GM18505 (cell line): ENCODE measurements at regions not wholly inside any gene's neighbourhood (a gene's known extent, or its start where the extent isn't known, plus 50 kb on each side); places are given as distances from the start of the nearest gene placed in this dataset.

Experiments used
- ATAC-seq: cut with Tn5 transposase; IDR thresholded peaks from one replicate; pipeline ENCODE4 v1.9.1; 2021; ENCODE audit not compliant: unreplicated experiment
- POLR2A ChIP-seq: IDR thresholded peaks from 4 replicates; pipeline ENCODE4 v1.6.1; 2011; ENCODE audit warnings: borderline replicate concordance; ENCODE audit not compliant: insufficient read depth, insufficient read length; ENCODE audit errors: extremely low read depth

DNA sequence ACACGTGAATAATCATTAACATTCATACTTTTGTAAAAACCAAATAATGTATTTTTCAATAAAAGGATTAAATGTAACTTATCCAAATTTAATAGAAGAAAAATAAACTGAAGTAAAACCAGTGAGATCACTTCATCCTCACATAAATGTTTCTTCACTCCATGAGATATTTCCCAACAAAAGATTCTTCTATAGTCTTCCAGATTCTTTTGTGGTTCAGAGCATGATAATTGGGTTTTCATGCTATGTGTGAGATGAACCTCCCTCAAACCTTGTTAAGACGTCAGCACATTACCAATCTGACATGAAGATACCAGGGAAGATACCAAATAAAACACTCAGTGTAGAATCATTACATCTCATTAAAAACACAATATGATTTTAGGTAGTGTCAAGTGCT, 62.9 kb upstream of the OXGR1 start:
- no peak for TF ChIP-seq POLR2A
- ATAC-seq, result no peak

DNA sequence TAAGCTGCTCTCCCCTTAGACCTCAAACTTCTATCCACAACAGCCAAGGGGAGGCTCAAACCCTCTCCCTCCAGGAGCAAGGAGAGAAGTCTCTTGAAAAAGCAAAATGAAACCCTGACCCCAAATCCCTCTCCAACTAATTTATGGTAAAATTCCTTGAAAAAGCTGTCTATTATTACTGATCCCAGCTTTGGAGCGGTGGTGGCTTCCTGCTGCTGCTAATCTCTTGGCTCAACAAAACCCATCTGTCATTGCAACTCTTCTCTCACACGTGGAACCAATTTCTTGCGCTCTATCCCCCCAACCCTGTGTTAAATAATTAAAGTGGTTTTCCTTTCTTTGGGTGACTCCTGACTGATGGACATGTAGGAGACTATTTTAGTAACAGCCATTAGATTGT, 64.1 kb upstream of the OXGR1 start:
- ATAC-seq, result no peak
- TF ChIP-seq POLR2A, result no peak

- no peak for ATAC-seq
- TF ChIP-seq POLR2A, result no peak
Observed at GRCh38 chr13:97058926-97059325, 64.7 kb upstream of the OXGR1 start.

DNA sequence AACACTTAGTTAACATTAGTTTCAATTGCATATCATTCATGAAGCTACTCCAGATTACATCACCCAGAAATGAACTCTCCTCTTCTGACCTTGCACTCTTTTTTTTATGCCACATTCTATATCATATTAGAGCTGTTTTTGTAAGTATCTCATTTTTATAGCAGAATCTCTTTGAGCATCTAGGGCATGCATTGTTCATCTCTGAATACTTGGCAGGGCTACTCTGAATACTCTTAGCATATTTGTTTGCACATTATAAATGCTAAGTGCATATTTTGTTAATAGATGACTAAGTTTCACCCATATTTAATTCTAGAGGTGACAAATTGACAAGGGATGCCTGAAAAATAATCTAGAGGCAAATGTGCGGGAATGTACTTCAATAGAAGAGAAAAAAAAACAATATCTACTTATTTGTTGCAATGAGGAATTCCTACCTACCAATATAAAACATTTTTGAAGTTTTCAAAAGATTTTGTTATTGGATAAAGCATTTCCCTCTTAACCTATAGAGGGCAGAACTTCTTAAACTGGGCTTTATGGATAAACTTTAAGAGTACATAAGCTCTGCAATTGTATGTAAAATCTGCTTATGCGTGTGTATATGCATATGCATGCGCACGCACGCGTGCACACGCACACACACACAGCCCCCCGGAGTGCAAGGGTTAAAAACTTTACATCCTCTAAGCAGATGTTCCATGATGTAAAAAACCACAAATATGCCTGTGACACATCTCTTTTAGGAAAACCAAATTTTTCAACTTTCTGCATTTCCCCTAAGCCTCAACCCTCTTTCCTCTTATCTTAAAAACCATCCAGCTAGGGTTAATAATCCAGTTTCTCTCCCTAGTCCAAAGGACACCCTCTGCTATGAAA, 73.0 kb upstream of the OXGR1 start:
- ATAC-seq, result no peak
- no peak for TF ChIP-seq POLR2A

- ATAC-seq, result no peak
- TF ChIP-seq POLR2A, result no peak
Observed at GRCh38 chr13:97068151-97068550, 73.9 kb upstream of the OXGR1 start.

DNA sequence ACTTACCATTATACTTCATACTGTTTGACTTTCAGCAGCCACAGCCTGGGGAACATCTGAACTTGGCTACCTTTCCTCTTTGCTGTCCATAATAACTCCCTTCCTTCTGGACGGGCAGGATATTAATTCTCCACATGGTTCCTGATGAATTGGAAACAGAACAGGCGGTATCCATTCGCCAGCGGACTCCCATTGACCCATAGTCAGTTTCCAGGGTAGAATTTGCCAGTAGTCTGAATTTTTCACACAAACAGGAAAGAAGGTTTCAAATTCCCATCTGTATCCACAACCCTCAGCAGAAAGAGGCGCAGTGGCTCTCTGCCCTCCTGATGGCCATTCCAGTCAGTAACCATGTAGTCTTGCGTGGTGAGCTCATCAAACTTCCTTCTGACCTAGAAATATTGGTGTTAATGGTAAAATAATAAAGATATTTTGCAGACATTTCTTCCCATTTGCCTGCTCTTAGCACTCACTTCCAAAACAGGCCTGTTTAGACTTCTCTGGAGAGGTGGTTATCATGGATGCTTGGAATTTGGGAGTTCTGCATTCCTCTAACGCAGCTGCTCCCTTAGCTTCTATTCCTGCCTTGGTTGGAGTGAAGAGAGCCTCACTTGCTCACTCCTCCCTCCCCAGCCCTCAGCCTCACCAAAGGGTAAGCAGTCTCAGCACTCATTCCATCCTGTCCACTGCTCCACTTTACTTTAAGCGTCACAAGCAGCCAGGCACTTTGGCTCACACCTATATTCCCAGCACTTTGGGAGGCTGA, 75.0 kb upstream of the OXGR1 start:
- TF ChIP-seq POLR2A, result no peak

DNA sequence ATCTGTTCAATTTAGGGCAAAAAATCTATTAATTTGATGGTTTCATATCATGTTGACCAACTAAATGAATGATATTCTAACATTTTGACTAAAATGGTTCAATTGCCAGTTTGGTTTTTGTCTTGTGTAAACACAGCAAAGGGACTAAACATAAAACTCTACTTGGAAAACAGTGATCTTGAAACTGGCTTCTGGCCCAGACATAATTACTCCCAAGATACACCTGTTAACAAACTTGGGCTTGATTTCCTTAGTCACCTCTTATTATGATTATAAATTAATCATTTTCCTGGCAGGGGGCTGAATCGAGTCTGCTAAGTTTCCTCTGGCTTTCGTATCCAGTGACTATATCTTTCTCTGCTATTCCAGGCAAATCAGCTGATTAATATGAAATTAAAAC, 78.0 kb upstream of the OXGR1 start:
- no peak for TF ChIP-seq POLR2A
- ATAC-seq, result no peak

More for the DNA sequence above, 75.0 kb upstream of the OXGR1 start:
- ATAC-seq, result no peak

DNA sequence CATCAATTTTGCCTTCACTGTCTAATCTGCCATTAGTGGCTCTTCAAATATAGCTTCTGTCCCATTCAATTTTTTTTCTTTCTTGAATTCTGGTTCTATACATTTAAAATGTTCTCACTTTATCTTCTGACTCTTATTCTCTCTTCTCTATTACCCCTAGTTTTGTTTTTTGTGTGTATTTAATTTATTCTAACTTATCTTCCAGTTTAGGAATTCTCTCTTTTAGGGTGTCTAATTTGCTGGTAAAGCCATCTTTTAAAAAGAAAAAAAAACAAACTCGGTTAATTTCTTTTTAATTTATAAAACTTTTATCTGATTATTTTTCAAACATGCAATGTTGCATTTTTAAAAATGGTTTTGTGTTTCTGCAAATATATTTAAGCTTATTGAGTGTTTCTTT, 80.3 kb upstream of the OXGR1 start:
- TF ChIP-seq POLR2A, result no peak
- ATAC-seq, result no peak

GRCh38 chr13:97076898-97077297, 82.6 kb upstream of the OXGR1 start:
- no peak for ATAC-seq
- TF ChIP-seq POLR2A, result no peak

- no peak for ATAC-seq
- no peak for TF ChIP-seq POLR2A
Observed at GRCh38 chr13:97077341-97077740, 83.1 kb upstream of the OXGR1 start.

DNA sequence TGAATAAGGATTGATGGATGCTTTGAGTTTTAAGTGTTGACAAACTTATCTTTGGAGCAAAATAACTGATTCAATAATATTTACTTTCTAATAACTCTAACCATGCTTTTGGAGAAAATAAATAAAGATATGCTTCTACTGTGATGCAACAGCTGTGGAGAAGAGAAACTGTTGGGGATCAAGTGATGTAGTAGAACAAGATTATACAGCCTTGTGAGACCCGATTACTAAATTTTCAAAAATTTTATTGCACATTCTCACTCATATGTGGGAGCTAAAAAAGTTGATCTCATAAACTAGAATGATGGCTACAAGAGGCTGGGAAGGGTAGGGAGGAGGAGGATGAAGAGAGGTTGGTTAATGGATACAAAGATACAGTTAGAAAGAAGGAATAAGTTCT, 85.5 kb upstream of the OXGR1 start:
- no peak for ATAC-seq
- no peak for TF ChIP-seq POLR2A

GRCh38 chr13:97082461-97083207, 88.4 kb upstream of the OXGR1 start:
- no peak for ATAC-seq
- TF ChIP-seq POLR2A, result no peak

GRCh38 chr13:97091196-97091595, 96.9 kb upstream of the OXGR1 start:
- ATAC-seq, result no peak
- no peak for TF ChIP-seq POLR2A
